HEK293 (cell line): ENCODE measurements at regions not wholly inside any gene's neighbourhood (a gene's known extent, or its start where the extent isn't known, plus 50 kb on each side); places are given as distances from the start of the nearest gene placed in this dataset.

ENCODE experiments used
- CTCF ChIA-PET: fragments of 350-600 bp; formaldehyde crosslinking; extraction: SDS; loops from one replicate; lab custom pipeline; 2021; ENCODE audit warnings: antibody characterized with exemption; lab: Yijun Ruan, JAX
- POLR2A ChIA-PET: fragments of 300-600 bp; formaldehyde crosslinking; extraction: SDS; loops from one replicate; lab custom pipeline; 2020; ENCODE audit warnings: antibody characterized with exemption, inconsistent platforms; lab: Yijun Ruan, JAX
- H3K27ac ChIP-seq: fragments of 200-500 bp; sonication (Bioruptor generic); 2 replicates; pipeline ENCODE4 v1.5.1; 2014; ENCODE audit warnings: low read depth, low read length, control low read depth, inconsistent platforms; ENCODE audit errors: extremely low read depth
- H3K36me3 ChIP-seq, 2 experiments: fragments of 200-500 bp in 1 of 2; sonication (Bioruptor generic) in 1 of 2; 1 replicate in 1 of 2; 2 replicates in 1 of 2; pipeline ENCODE4 v1.5.1; 2014 to 2017; ENCODE audit warnings: inconsistent platforms in 2 of 2, low read length in 2 of 2; ENCODE audit not compliant: control insufficient read depth in 2 of 2, insufficient read depth in 1 of 2
- H3K4me1 ChIP-seq: fragments of 200-500 bp; sonication (Bioruptor generic); 2 replicates; pipeline ENCODE4 v1.5.1; 2014; ENCODE audit warnings: mild to moderate bottlenecking, low read length, inconsistent platforms; ENCODE audit not compliant: control insufficient read depth, insufficient read depth
- H3K4me3 ChIP-seq: 2 replicates; pipeline ENCODE4 v1.5.1; 2011; ENCODE audit warnings: low read depth, mild to moderate bottlenecking, control low read depth, low read length, moderate library complexity
- H3K9me3 ChIP-seq: fragments of 200-500 bp; sonication (Bioruptor generic); 2 replicates; pipeline ENCODE4 v1.5.1; 2014; ENCODE audit warnings: low read depth, low read length, inconsistent platforms; ENCODE audit not compliant: control insufficient read depth, insufficient read depth
- CTCF ChIP-seq: fragments of 450-650 bp; formaldehyde crosslinking; IDR thresholded peaks from 2 replicates; pipeline ENCODE4 v1.5.1; 2016; ENCODE audit warnings: missing biosample characterization, missing genetic modification characterization
- GFI1B ChIP-seq: fragments of 450-650 bp; formaldehyde crosslinking; IDR thresholded peaks from 2 replicates; pipeline ENCODE4 v1.5.1; 2016; ENCODE audit warnings: missing biosample characterization, missing genetic modification characterization
- GLIS2 ChIP-seq: fragments of 450-650 bp; formaldehyde crosslinking; IDR thresholded peaks from 2 replicates; pipeline ENCODE4 v1.5.1; 2016; ENCODE audit warnings: missing biosample characterization, missing genetic modification characterization
- OVOL3 ChIP-seq: fragments of 450-650 bp; formaldehyde crosslinking; IDR thresholded peaks from 2 replicates; pipeline ENCODE4 v1.5.1; 2016; ENCODE audit warnings: missing biosample characterization, missing genetic modification characterization
- PBX3 ChIP-seq: sonication (generic); formaldehyde crosslinking; IDR thresholded peaks from 2 replicates; pipeline ENCODE4 v1.8.1; 2022; ENCODE audit warnings: mild to moderate bottlenecking, moderate library complexity, missing genetic modification reagents
- SP7 ChIP-seq: fragments of 450-650 bp; formaldehyde crosslinking; IDR thresholded peaks from 2 replicates; pipeline ENCODE4 v1.5.1; 2016; ENCODE audit warnings: missing biosample characterization, missing genetic modification characterization
- ZBTB10 ChIP-seq: fragments of 450-650 bp; formaldehyde crosslinking; IDR thresholded peaks from 2 replicates; pipeline ENCODE4 v1.5.1; 2016; ENCODE audit warnings: missing biosample characterization, missing genetic modification characterization
- ZBTB44 ChIP-seq: fragments of 450-650 bp; IDR thresholded peaks from 2 replicates; pipeline ENCODE4 v1.5.1; 2018; ENCODE audit warnings: missing biosample characterization, mild to moderate bottlenecking, missing genetic modification characterization
- ZNF341 ChIP-seq: fragments of 450-650 bp; formaldehyde crosslinking; IDR thresholded peaks from 2 replicates; pipeline ENCODE4; 2016; ENCODE audit warnings: low read depth, missing biosample characterization, missing genetic modification characterization
- ZNF366 ChIP-seq: fragments of 450-650 bp; formaldehyde crosslinking; conservative IDR thresholded peaks from 2 replicates; pipeline ENCODE4 v1.5.1; 2016; ENCODE audit warnings: missing biosample characterization, missing genetic modification characterization
- ZNF571 ChIP-seq: fragments of 450-650 bp; formaldehyde crosslinking; IDR thresholded peaks from 2 replicates; pipeline ENCODE4 v1.5.0; 2017; ENCODE audit warnings: missing biosample characterization, missing genetic modification characterization
- ZNF654 ChIP-seq: fragments of 450-650 bp; formaldehyde crosslinking; IDR thresholded peaks from 2 replicates; pipeline ENCODE4 v1.5.1; 2016; ENCODE audit warnings: low read depth, missing biosample characterization, missing genetic modification characterization
- ZNF76 ChIP-seq: fragments of 450-650 bp; formaldehyde crosslinking; IDR thresholded peaks from 2 replicates; pipeline ENCODE4; 2016; ENCODE audit warnings: low read depth, missing biosample characterization, missing genetic modification characterization, borderline replicate concordance
- TF ChIP-seq, protein P1 (sequence below): fragments of 450-650 bp; formaldehyde crosslinking; IDR thresholded peaks from 2 replicates; pipeline ENCODE4 v1.5.1; 2016; ENCODE audit warnings: missing biosample characterization, missing genetic modification characterization
- TF ChIP-seq, protein P2 (sequence below): fragments of 450-650 bp; formaldehyde crosslinking; IDR thresholded peaks from 2 replicates; pipeline ENCODE4 v1.5.1; 2016; ENCODE audit warnings: missing biosample characterization, missing genetic modification characterization
- TF ChIP-seq, protein P3 (sequence below): fragments of 450-650 bp; formaldehyde crosslinking; IDR thresholded peaks from 2 replicates; pipeline ENCODE4 v1.5.1; 2016; ENCODE audit warnings: missing biosample characterization, missing genetic modification characterization

GRCh38 chr10:128267581-128267980 is 141.4 kb upstream of the MKI67 start:
- no peak for TF ChIP-seq GFI1B
- peak; percentile 52; the same call in 1 of the 2 replicates for TF ChIP-seq ZNF366 (tag by site-specific recombination)
- Histone ChIP-seq H3K27ac (no peak overlapping the region), H3K36me3 (no peaks in the 10 kb centered on the region), H3K4me3 (no peak overlapping the region), H3K9me3 (no peaks in the 10 kb centered on the region), H3K4me1 (no peaks in the 10 kb centered on the region)
- POLR2A ChIA-PET, result no interaction called here
- CTCF ChIA-PET, result interaction anchor here (0.6 to 2.0 kb wide), 21 partner anchors 8 to 1703 kb away, joined by 3 to 27 read pairs (median 4); no protein-coding TSS in a partner anchor

GRCh38 chr10:128268015-128268722 is 141.9 kb upstream of the MKI67 start:
- POLR2A ChIA-PET, result no interaction called here
- Histone ChIP-seq H3K36me3 (no peaks in the 10 kb centered on the region), H3K4me1 (no peaks in the 10 kb centered on the region), H3K4me3 (no peak overlapping the region), H3K27ac (no peak overlapping the region), H3K9me3 (no peaks in the 10 kb centered on the region)
- CTCF ChIA-PET, result interaction anchor here (0.6 to 2.0 kb wide), 25 partner anchors 9 to 1703 kb away, joined by 3 to 27 read pairs (median 4); no protein-coding TSS in a partner anchor
- TF ChIP-seq, protein P1, sequence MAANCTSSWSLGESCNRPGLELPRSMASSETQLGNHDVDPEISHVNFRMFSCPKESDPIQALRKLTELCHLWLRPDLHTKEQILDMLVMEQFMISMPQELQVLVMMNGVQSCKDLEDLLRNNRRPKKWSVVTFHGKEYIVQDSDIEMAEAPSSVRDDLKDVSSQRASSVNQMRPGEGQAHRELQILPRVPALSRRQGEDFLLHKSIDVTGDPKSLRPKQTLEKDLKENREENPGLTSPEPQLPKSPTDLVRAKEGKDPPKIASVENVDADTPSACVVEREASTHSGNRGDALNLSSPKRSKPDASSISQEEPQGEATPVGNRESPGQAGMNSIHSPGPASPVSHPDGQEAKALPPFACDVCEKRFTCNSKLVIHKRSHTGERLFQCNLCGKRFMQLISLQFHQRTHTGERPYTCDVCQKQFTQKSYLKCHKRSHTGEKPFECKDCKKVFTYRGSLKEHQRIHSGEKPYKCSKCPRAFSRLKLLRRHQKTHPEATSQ, result no peak
- TF ChIP-seq GLIS2 (tag by site-specific recombination) (0 out of 2 replicates have a peak, but pooled peaks have one; percentile 14), ZNF341 (tag by site-specific recombination) (peak; percentile 27; the same call in 1 of the 2 replicates), ZBTB10 (tag by site-specific recombination) (peak; percentile 31; the same call in 1 of the 2 replicates), OVOL3 (tag by site-specific recombination) (no peak), PBX3 (CRISPR knock-in tag) (peak; percentile 39; the same call in 1 of the 2 replicates), ZNF571 (tag by site-specific recombination) (no peak), CTCF (tag by site-specific recombination) (peak; percentile 75), ZNF76 (no peak), ZNF654 (tag by site-specific recombination) (peak; percentile 91), ZNF366 (tag by site-specific recombination) (0 out of 2 replicates have a peak, but pooled peaks have one; percentile 9), SP7 (tag by site-specific recombination) (no peak), ZBTB44 (tag by site-specific recombination) (0 out of 2 replicates have a peak, but pooled peaks have one; percentile 41)
- TF ChIP-seq, protein P2, sequence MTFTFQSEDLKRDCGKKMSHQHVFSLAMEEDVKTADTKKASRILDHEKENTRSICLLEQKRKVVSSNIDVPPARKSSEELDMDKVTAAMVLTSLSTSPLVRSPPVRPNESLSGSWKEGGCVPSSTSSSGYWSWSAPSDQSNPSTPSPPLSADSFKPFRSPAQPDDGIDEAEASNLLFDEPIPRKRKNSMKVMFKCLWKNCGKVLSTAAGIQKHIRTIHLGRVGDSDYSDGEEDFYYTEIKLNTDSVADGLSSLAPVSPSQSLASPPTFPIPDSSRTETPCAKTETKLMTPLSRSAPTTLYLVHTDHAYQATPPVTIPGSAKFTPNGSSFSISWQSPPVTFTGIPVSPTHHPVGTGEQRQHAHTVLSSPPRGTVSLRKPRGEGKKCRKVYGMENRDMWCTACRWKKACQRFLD (tag by site-specific recombination), result no peak
- TF ChIP-seq, protein P3, sequence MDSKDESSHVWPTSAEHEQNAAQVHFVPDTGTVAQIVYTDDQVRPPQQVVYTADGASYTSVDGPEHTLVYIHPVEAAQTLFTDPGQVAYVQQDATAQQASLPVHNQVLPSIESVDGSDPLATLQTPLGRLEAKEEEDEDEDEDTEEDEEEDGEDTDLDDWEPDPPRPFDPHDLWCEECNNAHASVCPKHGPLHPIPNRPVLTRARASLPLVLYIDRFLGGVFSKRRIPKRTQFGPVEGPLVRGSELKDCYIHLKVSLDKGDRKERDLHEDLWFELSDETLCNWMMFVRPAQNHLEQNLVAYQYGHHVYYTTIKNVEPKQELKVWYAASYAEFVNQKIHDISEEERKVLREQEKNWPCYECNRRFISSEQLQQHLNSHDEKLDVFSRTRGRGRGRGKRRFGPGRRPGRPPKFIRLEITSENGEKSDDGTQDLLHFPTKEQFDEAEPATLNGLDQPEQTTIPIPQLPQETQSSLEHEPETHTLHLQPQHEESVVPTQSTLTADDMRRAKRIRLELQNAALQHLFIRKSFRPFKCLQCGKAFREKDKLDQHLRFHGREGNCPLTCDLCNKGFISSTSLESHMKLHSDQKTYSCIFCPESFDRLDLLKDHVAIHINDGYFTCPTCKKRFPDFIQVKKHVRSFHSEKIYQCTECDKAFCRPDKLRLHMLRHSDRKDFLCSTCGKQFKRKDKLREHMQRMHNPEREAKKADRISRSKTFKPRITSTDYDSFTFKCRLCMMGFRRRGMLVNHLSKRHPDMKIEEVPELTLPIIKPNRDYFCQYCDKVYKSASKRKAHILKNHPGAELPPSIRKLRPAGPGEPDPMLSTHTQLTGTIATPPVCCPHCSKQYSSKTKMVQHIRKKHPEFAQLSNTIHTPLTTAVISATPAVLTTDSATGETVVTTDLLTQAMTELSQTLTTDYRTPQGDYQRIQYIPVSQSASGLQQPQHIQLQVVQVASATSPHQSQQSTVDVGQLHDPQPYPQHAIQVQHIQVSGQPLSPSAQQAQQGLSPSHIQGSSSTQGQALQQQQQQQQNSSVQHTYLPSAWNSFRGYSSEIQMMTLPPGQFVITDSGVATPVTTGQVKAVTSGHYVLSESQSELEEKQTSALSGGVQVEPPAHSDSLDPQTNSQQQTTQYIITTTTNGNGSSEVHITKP (tag by site-specific recombination), result 0 out of 2 replicates have a peak, but pooled peaks have one; percentile 21
